Liver (tissue), 3 donors: ENCODE measurements at regions not wholly inside any gene's neighbourhood (a gene's known extent, or its start where the extent isn't known, plus 50 kb on each side); places are given as distances from the start of the nearest gene placed in this dataset.
"Not testable (repeated sequence)": the region's sequence is repeated elsewhere in the genome, so short reads cannot be mapped to it uniquely, and the experiment has no call there.

Experiments
- GABPA ChIP-seq, 2 donors: IDR thresholded peaks in 1 of 2; conservative IDR thresholded peaks in 1 of 2; 2 replicates each; pipeline ENCODE4 v1.6.1; 2016; ENCODE audit warnings: antibody characterized with exemption in 2 of 2, mild to moderate bottlenecking in 1 of 2, moderate library complexity in 1 of 2
- JUND ChIP-seq, 2 donors: IDR thresholded peaks; 2 replicates each; pipeline ENCODE4 v1.6.1; 2016; ENCODE audit warnings: antibody characterized with exemption in 2 of 2
- RAD21 ChIP-seq, 2 donors: IDR thresholded peaks; 2 replicates each; pipeline ENCODE4 v1.6.1; 2016; ENCODE audit warnings: antibody characterized with exemption in 2 of 2, mild to moderate bottlenecking in 2 of 2
- SP1 ChIP-seq: IDR thresholded peaks from 2 replicates; pipeline ENCODE4 v1.6.1; 2018; ENCODE audit warnings: antibody characterized with exemption, mild to moderate bottlenecking
- TAF1 ChIP-seq: conservative IDR thresholded peaks from 2 replicates; pipeline ENCODE4 v1.6.1; 2016; ENCODE audit warnings: antibody characterized with exemption, mild to moderate bottlenecking
- YY1 ChIP-seq: IDR thresholded peaks from 2 replicates; pipeline ENCODE4 v1.6.1; 2016; ENCODE audit warnings: antibody characterized with exemption, mild to moderate bottlenecking
- TF ChIP-seq, protein P1 (sequence below): fragments of 150-350 bp; IDR thresholded peaks from 2 replicates; pipeline ENCODE4 v1.5.1; 2017; ENCODE audit warnings: improper control_type of control experiment, low read depth, low read length; ENCODE audit not compliant: missing input control
- TF ChIP-seq, protein P2 (sequence below): IDR thresholded peaks from 2 replicates; pipeline ENCODE4 v1.6.1; 2016; ENCODE audit warnings: antibody characterized with exemption
- TF ChIP-seq, protein P3 (sequence below): IDR thresholded peaks from 2 replicates; pipeline ENCODE4 v1.6.1; 2016; ENCODE audit warnings: antibody characterized with exemption
- TF ChIP-seq, protein P4 (sequence below): IDR thresholded peaks from 2 replicates; pipeline ENCODE4 v1.6.1; 2016; ENCODE audit warnings: antibody characterized with exemption, mild to moderate bottlenecking
- donor health status: healthy.
- donor health status: healthy.

DNA sequence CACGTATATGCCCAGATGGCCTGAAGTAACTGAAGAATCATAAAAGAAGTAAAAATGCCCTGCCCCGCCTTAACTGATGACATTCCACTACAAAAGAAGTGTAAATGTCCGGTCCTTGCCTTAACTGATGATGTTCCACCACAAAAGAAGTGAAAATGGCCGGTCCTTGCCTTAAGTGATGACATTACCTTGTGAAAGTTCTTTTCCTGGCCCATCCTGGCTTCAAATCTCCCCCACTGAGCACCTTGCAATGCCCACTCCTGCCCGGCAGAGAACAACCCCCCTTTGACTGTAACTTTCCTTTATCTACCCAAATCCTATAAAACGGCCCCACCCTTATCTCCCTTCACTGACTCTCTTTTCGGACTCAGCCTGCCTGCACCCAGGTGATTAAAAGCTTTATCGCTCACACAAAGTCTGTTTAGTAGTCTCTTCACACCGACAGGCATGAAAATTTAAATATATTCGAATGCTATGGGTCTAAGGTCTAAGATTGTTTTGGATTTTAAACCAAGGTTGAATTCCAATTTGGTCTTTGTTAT, 329.3 kb upstream of the POT1 start:
- TF ChIP-seq, protein P1, sequence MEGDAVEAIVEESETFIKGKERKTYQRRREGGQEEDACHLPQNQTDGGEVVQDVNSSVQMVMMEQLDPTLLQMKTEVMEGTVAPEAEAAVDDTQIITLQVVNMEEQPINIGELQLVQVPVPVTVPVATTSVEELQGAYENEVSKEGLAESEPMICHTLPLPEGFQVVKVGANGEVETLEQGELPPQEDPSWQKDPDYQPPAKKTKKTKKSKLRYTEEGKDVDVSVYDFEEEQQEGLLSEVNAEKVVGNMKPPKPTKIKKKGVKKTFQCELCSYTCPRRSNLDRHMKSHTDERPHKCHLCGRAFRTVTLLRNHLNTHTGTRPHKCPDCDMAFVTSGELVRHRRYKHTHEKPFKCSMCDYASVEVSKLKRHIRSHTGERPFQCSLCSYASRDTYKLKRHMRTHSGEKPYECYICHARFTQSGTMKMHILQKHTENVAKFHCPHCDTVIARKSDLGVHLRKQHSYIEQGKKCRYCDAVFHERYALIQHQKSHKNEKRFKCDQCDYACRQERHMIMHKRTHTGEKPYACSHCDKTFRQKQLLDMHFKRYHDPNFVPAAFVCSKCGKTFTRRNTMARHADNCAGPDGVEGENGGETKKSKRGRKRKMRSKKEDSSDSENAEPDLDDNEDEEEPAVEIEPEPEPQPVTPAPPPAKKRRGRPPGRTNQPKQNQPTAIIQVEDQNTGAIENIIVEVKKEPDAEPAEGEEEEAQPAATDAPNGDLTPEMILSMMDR, result not testable (repeated sequence)
- not testable (repeated sequence) for TF ChIP-seq TAF1; JUND (IDR thresholded peaks at IDR 0.05); RAD21 (IDR thresholded peaks at IDR 0.05); GABPA (IDR thresholded peaks at IDR 0.05 in 1 of 2, conservative IDR thresholded peaks at IDR 0.05 in 1 of 2); YY1; SP1
- TF ChIP-seq, protein P2, sequence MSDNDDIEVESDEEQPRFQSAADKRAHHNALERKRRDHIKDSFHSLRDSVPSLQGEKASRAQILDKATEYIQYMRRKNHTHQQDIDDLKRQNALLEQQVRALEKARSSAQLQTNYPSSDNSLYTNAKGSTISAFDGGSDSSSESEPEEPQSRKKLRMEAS, result not testable (repeated sequence)
- TF ChIP-seq, protein P3, sequence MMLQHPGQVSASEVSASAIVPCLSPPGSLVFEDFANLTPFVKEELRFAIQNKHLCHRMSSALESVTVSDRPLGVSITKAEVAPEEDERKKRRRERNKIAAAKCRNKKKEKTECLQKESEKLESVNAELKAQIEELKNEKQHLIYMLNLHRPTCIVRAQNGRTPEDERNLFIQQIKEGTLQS, result not testable (repeated sequence)
- TF ChIP-seq, protein P4, sequence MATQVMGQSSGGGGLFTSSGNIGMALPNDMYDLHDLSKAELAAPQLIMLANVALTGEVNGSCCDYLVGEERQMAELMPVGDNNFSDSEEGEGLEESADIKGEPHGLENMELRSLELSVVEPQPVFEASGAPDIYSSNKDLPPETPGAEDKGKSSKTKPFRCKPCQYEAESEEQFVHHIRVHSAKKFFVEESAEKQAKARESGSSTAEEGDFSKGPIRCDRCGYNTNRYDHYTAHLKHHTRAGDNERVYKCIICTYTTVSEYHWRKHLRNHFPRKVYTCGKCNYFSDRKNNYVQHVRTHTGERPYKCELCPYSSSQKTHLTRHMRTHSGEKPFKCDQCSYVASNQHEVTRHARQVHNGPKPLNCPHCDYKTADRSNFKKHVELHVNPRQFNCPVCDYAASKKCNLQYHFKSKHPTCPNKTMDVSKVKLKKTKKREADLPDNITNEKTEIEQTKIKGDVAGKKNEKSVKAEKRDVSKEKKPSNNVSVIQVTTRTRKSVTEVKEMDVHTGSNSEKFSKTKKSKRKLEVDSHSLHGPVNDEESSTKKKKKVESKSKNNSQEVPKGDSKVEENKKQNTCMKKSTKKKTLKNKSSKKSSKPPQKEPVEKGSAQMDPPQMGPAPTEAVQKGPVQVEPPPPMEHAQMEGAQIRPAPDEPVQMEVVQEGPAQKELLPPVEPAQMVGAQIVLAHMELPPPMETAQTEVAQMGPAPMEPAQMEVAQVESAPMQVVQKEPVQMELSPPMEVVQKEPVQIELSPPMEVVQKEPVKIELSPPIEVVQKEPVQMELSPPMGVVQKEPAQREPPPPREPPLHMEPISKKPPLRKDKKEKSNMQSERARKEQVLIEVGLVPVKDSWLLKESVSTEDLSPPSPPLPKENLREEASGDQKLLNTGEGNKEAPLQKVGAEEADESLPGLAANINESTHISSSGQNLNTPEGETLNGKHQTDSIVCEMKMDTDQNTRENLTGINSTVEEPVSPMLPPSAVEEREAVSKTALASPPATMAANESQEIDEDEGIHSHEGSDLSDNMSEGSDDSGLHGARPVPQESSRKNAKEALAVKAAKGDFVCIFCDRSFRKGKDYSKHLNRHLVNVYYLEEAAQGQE, result not testable (repeated sequence)
